ENCODE measurements at regions not wholly inside any gene's neighbourhood (a gene's known extent, or its start where the extent isn't known, plus 50 kb on each side); places are given as distances from the start of the nearest gene placed in this dataset.

GRCh38 chr10:25661632-25662031 is 272.4 kb upstream of the MYO3A start:
- DNase-seq (ENCODE audit: low read depth in 2 of 2), result no peak

GRCh38 chr10:25666276-25666675 is 267.8 kb upstream of the MYO3A start:
- DNase-seq (ENCODE audit: low read depth in 2 of 2), result no peak

GRCh38 chr10:25675204-25675603 is 258.8 kb upstream of the MYO3A start:
- DNase-seq (ENCODE audit: low read depth in 2 of 2), result no peak

GRCh38 chr10:25675615-25676014 is 258.4 kb upstream of the MYO3A start:
- DNase-seq (ENCODE audit: low read depth in 2 of 2), result no peak

GRCh38 chr10:25678220-25678619 is 255.8 kb upstream of the MYO3A start:
- DNase-seq (ENCODE audit: low read depth in 2 of 2), result no peak

- DNase-seq (ENCODE audit: low read depth in 2 of 2), result no peak
These were observed 255.4 kb upstream of the MYO3A start for GRCh38 chr10:25678666-25679065.

GRCh38 chr10:25682203-25682851 is 251.7 kb upstream of the MYO3A start:
- DNase-seq (ENCODE audit: low read depth in 2 of 2), result no peak

GRCh38 chr10:25683344-25683743 is 250.7 kb upstream of the MYO3A start:
- DNase-seq (ENCODE audit: low read depth in 2 of 2), result no peak

GRCh38 chr10:25687521-25687920 is 246.5 kb upstream of the MYO3A start:
- DNase-seq (ENCODE audit: low read depth in 2 of 2), result no peak

GRCh38 chr10:25689346-25690100 is 244.5 kb upstream of the MYO3A start:
- DNase-seq (ENCODE audit: low read depth in 2 of 2), result no peak

- DNase-seq (ENCODE audit: low read depth in 2 of 2), result no peak
These were observed 241.3 kb upstream of the MYO3A start for GRCh38 chr10:25692761-25693160.

- DNase-seq (ENCODE audit: low read depth in 2 of 2), result no peak
These were observed 239.7 kb upstream of the MYO3A start for GRCh38 chr10:25694206-25694933.

GRCh38 chr10:25694971-25695370 is 239.1 kb upstream of the MYO3A start:
- DNase-seq (ENCODE audit: low read depth in 2 of 2), result no peak

- no peak for DNase-seq (ENCODE audit: low read depth in 2 of 2)
These were observed 238.4 kb upstream of the MYO3A start for GRCh38 chr10:25695586-25695985.

- no peak for DNase-seq (ENCODE audit: low read depth in 2 of 2)
These were observed 237.9 kb upstream of the MYO3A start for GRCh38 chr10:25696013-25696708.

- no peak for DNase-seq (ENCODE audit: low read depth in 2 of 2)
These were observed 236.6 kb upstream of the MYO3A start for GRCh38 chr10:25697412-25697811.

- no peak for DNase-seq (ENCODE audit: low read depth in 2 of 2)
These were observed 235.4 kb upstream of the MYO3A start for GRCh38 chr10:25698638-25699037.

- DNase-seq (ENCODE audit: low read depth in 2 of 2), result no peak
These were observed 234.4 kb upstream of the MYO3A start for GRCh38 chr10:25699631-25700030.

GRCh38 chr10:25701652-25702051 is 232.4 kb upstream of the MYO3A start:
- no peak for DNase-seq (ENCODE audit: low read depth in 2 of 2)

GRCh38 chr10:25704622-25705021 is 229.4 kb upstream of the MYO3A start:
- DNase-seq (ENCODE audit: low read depth in 2 of 2), result no peak

GRCh38 chr10:25707572-25707971 is 226.5 kb upstream of the MYO3A start:
- no peak for DNase-seq (ENCODE audit: low read depth in 2 of 2)

GRCh38 chr10:25707976-25708671 is 225.9 kb upstream of the MYO3A start:
- DNase-seq (ENCODE audit: low read depth in 2 of 2), result no peak
